Type B pancreatic cell (in vitro differentiated cells): ENCODE measurements at regions not wholly inside any gene's neighbourhood (a gene's known extent, or its start where the extent isn't known, plus 50 kb on each side); places are given as distances from the start of the nearest gene placed in this dataset.
"Not testable (repeated sequence)": the region's sequence is repeated elsewhere in the genome, so short reads cannot be mapped to it uniquely, and the experiment has no call there.

Source experiments
- DNase-seq: peaks from one replicate; pipeline ENCODE4 v3.0.0; 2021; ENCODE audit warnings: mixed read lengths; ENCODE audit not compliant: unreplicated experiment; ENCODE audit errors: extremely low spot score
- H3K27ac Mint-ChIP-seq: 2 replicates; pipeline ENCODE4 v1.8.0; 2021; ENCODE audit warnings: mild to moderate bottlenecking, mixed read lengths
- H3K27me3 Mint-ChIP-seq: 2 replicates; pipeline ENCODE4 v1.8.0; 2021; ENCODE audit warnings: mixed read lengths
- H3K36me3 Mint-ChIP-seq: 2 replicates; pipeline ENCODE4 v1.8.0; 2021; ENCODE audit warnings: mixed read lengths
- H3K4me1 Mint-ChIP-seq: one replicate; pipeline ENCODE4 v1.8.0; 2021; ENCODE audit warnings: mixed read lengths; ENCODE audit not compliant: unreplicated experiment
- H3K4me3 Mint-ChIP-seq: 2 replicates; pipeline ENCODE4 v1.8.0; 2021; ENCODE audit warnings: mild to moderate bottlenecking, mixed read lengths
- H3K9me3 Mint-ChIP-seq: 2 replicates; pipeline ENCODE4 v1.8.0; 2021; ENCODE audit warnings: mixed read lengths
- CTCF ChIP-seq: fragments of 200-600 bp; sonication (generic); conservative IDR thresholded peaks from 2 replicates; pipeline ENCODE4 v1.5.0; 2021; ENCODE audit warnings: antibody characterized with exemption, mild to moderate bottlenecking

- no peaks in the 10 kb centered on the region for H3K36me3 Mint-ChIP-seq
Measured at GRCh38 chr6:130725551-130725950, 101.7 kb upstream of the SMLR1 start.

GRCh38 chr6:130728064-130728463 lies 99.1 kb upstream of the SMLR1 start:
- not testable (repeated sequence) for H3K9me3 Mint-ChIP-seq, H3K4me1 Mint-ChIP-seq, H3K27me3 Mint-ChIP-seq, H3K36me3 Mint-ChIP-seq, H3K27ac Mint-ChIP-seq, DNase-seq, H3K4me3 Mint-ChIP-seq

More at GRCh38 chr6:130725551-130725950, 101.7 kb upstream of the SMLR1 start:
- H3K4me3 Mint-ChIP-seq: no peak overlapping the region
- no peak overlapping the region for H3K27ac Mint-ChIP-seq
- no peaks in the 10 kb centered on the region for H3K4me1 Mint-ChIP-seq
- no peaks in the 10 kb centered on the region for H3K9me3 Mint-ChIP-seq
- H3K27me3 Mint-ChIP-seq: no peaks in the 10 kb centered on the region
- no peak for DNase-seq
- no peak for TF ChIP-seq CTCF

- H3K27ac Mint-ChIP-seq: no peak overlapping the region
- no peaks in the 10 kb centered on the region for H3K27me3 Mint-ChIP-seq
- no peak overlapping the region for H3K4me3 Mint-ChIP-seq
- DNase-seq: no peak
- H3K9me3 Mint-ChIP-seq: no peaks in the 10 kb centered on the region
- TF ChIP-seq CTCF: no peak
- H3K4me1 Mint-ChIP-seq: peaks cover 3% of the 10 kb centered on the region
- H3K36me3 Mint-ChIP-seq: no peaks in the 10 kb centered on the region
Measured at GRCh38 chr6:130730600-130730999, 96.6 kb upstream of the SMLR1 start.

- no peaks in the 10 kb centered on the region for H3K9me3 Mint-ChIP-seq
- no peak for TF ChIP-seq CTCF
- H3K4me1 Mint-ChIP-seq: peaks cover 3% of the 10 kb centered on the region
- H3K36me3 Mint-ChIP-seq: no peaks in the 10 kb centered on the region
- no peaks in the 10 kb centered on the region for H3K27me3 Mint-ChIP-seq
- H3K27ac Mint-ChIP-seq: no peak overlapping the region
- no peak overlapping the region for H3K4me3 Mint-ChIP-seq
- DNase-seq: no peak
Measured at GRCh38 chr6:130734161-130734560, 93.0 kb upstream of the SMLR1 start.

GRCh38 chr6:130740308-130740707 lies 86.9 kb upstream of the SMLR1 start:
- H3K4me3 Mint-ChIP-seq: no peak overlapping the region

GRCh38 chr6:130742131-130742681 lies 85.0 kb upstream of the SMLR1 start:
- peaks cover 27% of the 10 kb centered on the region for H3K4me1 Mint-ChIP-seq
- no peak for DNase-seq

More at GRCh38 chr6:130740308-130740707, 86.9 kb upstream of the SMLR1 start:
- H3K4me1 Mint-ChIP-seq: peaks cover 21% of the 10 kb centered on the region
- no peaks in the 10 kb centered on the region for H3K36me3 Mint-ChIP-seq
- no peak for DNase-seq
- H3K27ac Mint-ChIP-seq: no peak overlapping the region
- H3K27me3 Mint-ChIP-seq: peaks cover 5% of the 10 kb centered on the region
- TF ChIP-seq CTCF: no peak
- H3K9me3 Mint-ChIP-seq: no peaks in the 10 kb centered on the region

More at GRCh38 chr6:130742131-130742681, 85.0 kb upstream of the SMLR1 start:
- no peak overlapping the region for H3K27ac Mint-ChIP-seq
- no peaks in the 10 kb centered on the region for H3K9me3 Mint-ChIP-seq
- no peak overlapping the region for H3K4me3 Mint-ChIP-seq
- no peaks in the 10 kb centered on the region for H3K36me3 Mint-ChIP-seq
- peaks cover 5% of the 10 kb centered on the region for H3K27me3 Mint-ChIP-seq
- TF ChIP-seq CTCF: no peak
